Activated naive CD8-positive, alpha-beta T cell treated with anti-CD3 and anti-CD28 coated beads for 36 hours (primary cell): ENCODE measurements at regions not wholly inside any gene's neighbourhood (a gene's known extent, or its start where the extent isn't known, plus 50 kb on each side); places are given as distances from the start of the nearest gene placed in this dataset.
"Not testable (repeated sequence)": the region's sequence is repeated elsewhere in the genome, so short reads cannot be mapped to it uniquely, and the experiment has no call there.

Experiments used
- DNase-seq: peaks from one replicate; pipeline ENCODE4 v3.0.0; 2021
- H3K27ac Mint-ChIP-seq: one replicate; pipeline ENCODE4 v1.8.0; 2022; ENCODE audit warnings: mild to moderate bottlenecking, moderate library complexity, mixed read lengths
- H3K27me3 Mint-ChIP-seq: one replicate; pipeline ENCODE4 v1.8.0; 2022; ENCODE audit warnings: mild to moderate bottlenecking, mixed read lengths
- H3K36me3 Mint-ChIP-seq: one replicate; pipeline ENCODE4 v1.8.0; 2021; ENCODE audit warnings: mild to moderate bottlenecking, mixed read lengths
- H3K4me1 Mint-ChIP-seq: one replicate; pipeline ENCODE4 v1.8.0; 2021; ENCODE audit warnings: mixed read lengths
- H3K4me3 Mint-ChIP-seq: one replicate; pipeline ENCODE4 v1.8.0; 2022; ENCODE audit warnings: mild to moderate bottlenecking, moderate library complexity, mixed read lengths
- H3K9me3 Mint-ChIP-seq: one replicate; pipeline ENCODE4 v1.8.0; 2022; ENCODE audit warnings: mixed read lengths

DNA sequence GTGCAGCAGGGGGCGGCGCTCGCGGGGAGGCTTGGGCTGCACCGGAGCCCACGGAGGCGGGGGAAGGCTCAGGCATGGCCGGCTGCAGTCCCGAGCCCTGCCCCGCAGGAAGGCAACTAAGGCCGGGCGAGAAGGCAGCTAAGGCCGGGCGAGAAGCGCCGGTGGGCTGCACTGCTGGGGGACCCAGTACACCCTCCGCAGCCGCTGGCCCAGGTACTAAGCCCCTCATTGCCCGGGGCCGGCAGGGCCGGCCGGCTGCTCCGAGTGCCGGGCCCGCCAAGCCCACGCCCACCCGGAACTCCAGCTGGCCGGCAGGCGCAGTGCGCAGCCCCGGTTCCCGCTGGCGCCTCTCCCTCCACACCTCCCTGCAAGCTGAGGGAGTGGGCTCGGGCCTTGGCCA is 150.0 kb downstream of the SMIM20 start:
- H3K36me3 Mint-ChIP-seq, H3K27ac Mint-ChIP-seq, H3K9me3 Mint-ChIP-seq, H3K4me1 Mint-ChIP-seq, H3K4me3 Mint-ChIP-seq, DNase-seq: not testable (repeated sequence)
- H3K27me3 Mint-ChIP-seq: peaks cover 20% of the 10 kb centered on the region

DNA sequence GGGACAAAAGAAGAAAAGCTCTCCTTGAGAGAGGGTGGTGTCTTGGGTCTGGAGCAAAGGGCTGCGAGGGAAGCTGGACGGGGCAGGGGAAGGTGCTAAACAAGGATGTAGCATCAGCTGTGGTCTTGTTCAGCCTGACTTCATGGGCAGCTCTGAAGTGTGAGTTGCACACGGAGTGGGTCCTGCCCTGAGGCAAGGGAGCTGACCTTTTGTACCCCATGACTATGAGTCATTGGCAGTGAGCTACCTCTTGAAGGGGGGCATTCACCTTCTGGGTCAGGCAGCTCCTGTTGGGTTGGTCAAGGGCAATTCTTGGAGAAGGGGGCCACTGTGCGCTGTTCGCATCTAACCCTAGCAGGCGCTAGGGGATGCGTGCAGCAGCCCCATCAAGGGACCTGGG is 151.8 kb downstream of the SMIM20 start:
- Mint-ChIP-seq H3K4me1 (peaks cover 4% of the 10 kb centered on the region), H3K9me3 (no peaks in the 10 kb centered on the region), H3K4me3 (no peak overlapping the region), H3K27ac (no peak overlapping the region), H3K36me3 (no peaks in the 10 kb centered on the region), H3K27me3 (peaks cover 20% of the 10 kb centered on the region)
- DNase-seq: no peak

DNA sequence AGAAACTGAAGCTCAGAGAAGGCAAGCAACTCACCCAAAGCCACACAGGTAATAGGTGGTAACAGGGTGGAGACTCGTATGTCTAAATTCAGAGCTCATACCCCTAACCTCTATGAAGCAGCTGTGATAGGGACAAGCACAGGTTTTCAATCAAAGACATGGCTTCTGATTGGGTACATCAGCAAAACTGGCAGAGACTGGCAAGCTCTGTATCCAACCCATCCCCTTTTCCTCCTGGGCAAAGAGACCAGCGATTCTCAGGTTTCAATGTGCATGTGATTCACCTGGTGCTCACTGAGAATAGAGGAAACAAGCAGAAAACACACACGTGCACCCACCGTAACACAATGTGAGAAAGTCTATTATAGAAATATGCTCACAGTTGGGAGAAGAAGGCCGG is 153.0 kb downstream of the SMIM20 start:
- Mint-ChIP-seq H3K27me3 (peaks cover 20% of the 10 kb centered on the region), H3K4me3 (no peak overlapping the region), H3K36me3 (peaks cover 4% of the 10 kb centered on the region), H3K9me3 (peaks cover 4% of the 10 kb centered on the region), H3K27ac (no peak overlapping the region), H3K4me1 (peaks cover 9% of the 10 kb centered on the region)
- no peak for DNase-seq

DNA sequence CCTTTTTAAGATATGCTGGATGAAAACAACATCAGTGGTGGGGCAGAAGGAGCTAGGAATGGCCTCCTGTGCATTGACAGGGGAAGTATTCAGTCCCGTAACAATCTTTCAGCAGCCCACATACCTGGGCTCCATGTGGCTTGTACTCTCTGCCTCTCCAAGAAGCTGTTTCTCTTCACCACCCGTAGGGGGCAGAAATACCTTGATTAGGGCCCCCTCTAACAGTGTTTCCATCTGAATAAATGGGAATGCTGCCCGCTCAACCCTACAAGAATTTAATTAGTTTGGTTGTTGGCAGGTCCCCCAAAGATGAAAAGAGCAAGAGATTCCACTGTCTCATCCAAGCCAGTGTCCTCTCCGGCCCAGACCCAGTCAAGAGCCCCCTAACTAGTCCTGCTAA is 155.2 kb downstream of the SMIM20 start:
- Mint-ChIP-seq H3K36me3 (peaks cover 7% of the 10 kb centered on the region), H3K4me1 (peaks cover 14% of the 10 kb centered on the region), H3K27me3 (peaks cover 20% of the 10 kb centered on the region), H3K9me3 (peaks cover 6% of the 10 kb centered on the region), H3K27ac (no peak overlapping the region), H3K4me3 (no peak overlapping the region)
- DNase-seq: no peak

DNA sequence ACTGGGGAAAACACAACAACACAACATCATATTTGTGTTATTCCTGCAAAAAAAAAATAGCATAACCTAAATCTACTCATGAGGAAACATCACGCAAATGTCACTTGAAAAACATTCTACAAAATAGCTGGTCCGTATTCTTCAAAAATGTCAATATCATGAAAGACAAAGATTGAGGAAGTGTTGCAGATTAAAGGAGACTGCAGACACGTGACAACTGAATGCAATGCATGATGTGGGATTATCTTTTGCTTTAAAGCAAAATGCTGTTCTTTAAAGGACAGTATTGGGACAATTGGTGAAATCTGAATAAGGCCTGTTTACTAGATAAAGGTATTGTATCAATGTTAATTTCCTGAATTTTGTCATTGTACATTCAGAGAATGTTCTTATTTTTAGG is 157.7 kb downstream of the SMIM20 start:
- Mint-ChIP-seq H3K9me3 (peaks cover 16% of the 10 kb centered on the region), H3K4me3 (no peak overlapping the region), H3K4me1 (peaks cover 38% of the 10 kb centered on the region), H3K36me3 (peaks cover 27% of the 10 kb centered on the region), H3K27ac (no peak overlapping the region), H3K27me3 (peaks cover 14% of the 10 kb centered on the region)
- DNase-seq: no peak

DNA sequence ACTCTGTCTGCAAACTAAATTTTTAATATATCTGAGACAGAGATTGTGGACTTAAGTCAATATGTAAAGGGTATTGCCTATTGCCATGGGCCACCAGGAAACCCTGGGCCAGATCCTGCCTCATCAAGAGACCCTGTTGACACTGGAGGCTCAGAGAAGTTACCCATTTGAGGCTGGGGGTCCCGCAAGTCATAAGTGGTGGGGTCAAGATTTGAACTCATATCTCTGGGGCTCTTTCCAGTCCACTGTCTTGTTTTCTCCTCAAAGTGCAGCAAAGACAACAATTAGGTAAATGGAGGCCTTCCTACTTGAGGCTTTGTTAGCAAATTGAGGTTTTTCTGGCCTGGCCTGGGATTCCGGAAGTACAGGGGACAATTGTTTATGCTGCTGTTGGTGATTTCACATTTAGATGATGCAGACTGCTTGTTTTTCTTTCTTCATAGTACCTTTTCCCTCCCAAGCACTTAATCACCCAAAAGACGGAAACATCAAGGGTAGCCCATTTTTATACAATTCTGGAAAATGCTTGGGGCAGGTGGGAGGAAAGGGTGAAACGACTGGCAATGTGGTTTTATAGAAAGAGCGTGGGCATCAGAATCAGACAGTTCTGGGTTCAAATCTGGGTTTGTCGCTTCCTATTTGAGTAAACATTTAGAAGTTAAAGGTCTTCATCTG is 160.0 kb downstream of the SMIM20 start:
- Mint-ChIP-seq H3K27ac (peak overlapping the region; percentile 90), H3K36me3 (peaks cover 35% of the 10 kb centered on the region), H3K4me3 (no peak overlapping the region), H3K27me3 (peaks cover 10% of the 10 kb centered on the region), H3K4me1 (peaks cover 41% of the 10 kb centered on the region), H3K9me3 (peaks cover 25% of the 10 kb centered on the region)
- DNase-seq: no peak

DNA sequence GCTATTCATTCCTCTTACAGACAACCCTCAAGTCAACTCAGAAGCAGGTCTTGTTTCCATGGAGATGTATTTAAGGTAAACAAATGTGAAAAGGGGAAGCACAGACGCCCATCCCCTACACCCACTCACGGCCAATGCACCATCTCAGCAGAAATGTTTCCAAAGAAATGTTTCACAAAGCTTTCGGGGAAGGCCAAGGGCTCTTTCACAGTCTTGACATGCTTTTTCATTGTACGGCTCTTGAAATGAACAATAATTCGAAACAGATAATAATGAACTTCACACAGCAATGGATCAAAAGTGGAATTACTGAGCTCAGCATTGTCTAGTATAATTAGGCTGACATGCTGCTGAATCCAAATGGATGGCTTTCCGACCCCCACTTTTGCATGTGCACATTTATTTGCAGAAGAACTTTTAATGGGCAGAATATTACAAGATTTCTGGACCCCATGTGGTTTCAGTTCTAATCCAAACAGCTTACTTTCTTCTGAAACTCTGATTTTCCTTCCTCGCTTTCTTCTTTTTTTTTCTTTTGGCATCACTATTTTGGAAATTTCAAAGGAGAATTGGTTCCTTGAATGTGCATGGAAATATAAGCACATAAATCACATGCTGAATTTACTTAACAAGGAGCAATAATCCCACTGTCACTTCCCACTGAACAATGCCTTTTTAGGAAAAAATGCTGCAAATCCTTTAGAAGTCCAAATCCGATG is 160.9 kb downstream of the SMIM20 start:
- H3K27me3 Mint-ChIP-seq: peaks cover 8% of the 10 kb centered on the region
- H3K4me1 Mint-ChIP-seq: peaks cover 38% of the 10 kb centered on the region
- peak overlapping the region; percentile 90 for H3K27ac Mint-ChIP-seq
- H3K9me3 Mint-ChIP-seq: peaks cover 25% of the 10 kb centered on the region
- peak; percentile 71 for DNase-seq
- H3K36me3 Mint-ChIP-seq: peaks cover 35% of the 10 kb centered on the region
- H3K4me3 Mint-ChIP-seq: peak overlapping the region; percentile 9

DNA sequence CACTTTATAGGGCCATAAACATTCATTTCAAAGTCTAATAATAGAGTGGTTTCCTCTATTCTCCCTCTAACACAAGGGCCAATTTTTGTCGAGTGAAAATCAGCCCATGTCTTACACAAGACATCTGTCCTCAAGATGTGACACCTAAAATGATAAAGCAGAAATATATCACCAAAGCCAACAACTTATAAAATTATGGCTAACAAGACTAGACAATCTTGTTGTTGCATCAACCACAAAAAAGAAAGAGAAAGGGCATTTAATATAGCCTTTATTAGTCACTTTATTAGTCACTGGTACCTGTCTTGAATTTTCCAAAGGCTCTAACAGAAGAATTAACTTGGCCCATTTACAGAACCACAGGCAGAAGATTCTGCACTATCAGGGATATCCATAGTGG is 161.6 kb downstream of the SMIM20 start:
- peak overlapping the region; percentile 90 for H3K27ac Mint-ChIP-seq
- peaks cover 12% of the 10 kb centered on the region for H3K27me3 Mint-ChIP-seq
- DNase-seq: no peak
- H3K4me1 Mint-ChIP-seq: peaks cover 38% of the 10 kb centered on the region
- peak overlapping the region; percentile 24 for H3K4me3 Mint-ChIP-seq
- peaks cover 31% of the 10 kb centered on the region for H3K9me3 Mint-ChIP-seq
- peaks cover 39% of the 10 kb centered on the region for H3K36me3 Mint-ChIP-seq

DNA sequence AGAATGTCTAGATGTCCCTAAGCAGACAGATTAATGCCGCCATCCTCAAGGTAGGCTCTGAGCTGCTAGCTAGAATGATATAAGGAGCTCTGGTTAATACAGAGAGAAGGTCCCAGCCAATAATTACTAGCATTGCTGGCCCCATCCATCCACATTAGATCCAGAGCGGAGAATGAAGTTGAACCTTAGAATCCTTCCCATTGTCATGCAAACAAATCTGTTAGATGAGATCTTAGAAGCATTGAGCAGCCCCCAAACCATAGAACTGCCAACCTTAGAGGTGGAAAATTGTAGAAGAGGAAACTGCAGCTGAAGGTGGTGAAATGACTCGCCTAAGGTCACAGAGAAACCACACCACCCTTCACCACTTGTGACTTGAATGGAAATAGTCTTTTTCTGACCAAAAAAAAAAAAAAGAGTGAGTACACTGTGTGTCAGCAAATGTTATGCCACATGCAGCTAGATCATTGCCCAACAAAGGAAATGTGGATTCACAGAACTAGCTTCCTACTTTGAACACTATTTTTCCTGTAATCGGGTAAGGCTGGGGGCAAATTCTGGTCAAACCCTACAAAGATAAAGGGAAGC is 162.1 kb downstream of the SMIM20 start:
- peak; percentile 61 for DNase-seq
- H3K4me1 Mint-ChIP-seq: peaks cover 39% of the 10 kb centered on the region
- H3K9me3 Mint-ChIP-seq: peaks cover 31% of the 10 kb centered on the region
- peak overlapping the region; percentile 24 for H3K4me3 Mint-ChIP-seq
- peaks cover 12% of the 10 kb centered on the region for H3K27me3 Mint-ChIP-seq
- peak overlapping the region; percentile 90 for H3K27ac Mint-ChIP-seq
- H3K36me3 Mint-ChIP-seq: peaks cover 41% of the 10 kb centered on the region

DNA sequence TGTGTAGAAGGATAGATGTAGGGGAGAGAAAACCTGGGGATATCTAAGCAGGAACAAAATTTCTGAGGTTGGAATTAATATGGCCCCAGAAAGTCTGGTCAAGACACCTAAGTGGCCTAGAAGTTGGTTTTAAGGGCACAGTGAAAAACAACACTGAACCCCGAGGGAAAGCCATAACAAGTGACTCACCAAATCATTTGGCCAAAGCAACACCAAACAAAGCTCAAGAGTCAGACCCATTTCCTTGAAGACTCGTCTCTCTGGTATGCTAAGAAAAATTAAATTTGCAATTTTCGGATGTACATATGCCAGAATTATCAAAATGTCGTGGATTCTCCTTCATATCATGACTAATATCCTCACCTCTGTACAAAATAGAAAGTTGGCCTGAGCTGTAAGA is 162.9 kb downstream of the SMIM20 start:
- Mint-ChIP-seq H3K9me3 (peaks cover 32% of the 10 kb centered on the region), H3K36me3 (peaks cover 42% of the 10 kb centered on the region), H3K27me3 (peaks cover 12% of the 10 kb centered on the region), H3K4me3 (no peak overlapping the region), H3K4me1 (peaks cover 43% of the 10 kb centered on the region), H3K27ac (peak overlapping the region; percentile 90)
- no peak for DNase-seq

DNA sequence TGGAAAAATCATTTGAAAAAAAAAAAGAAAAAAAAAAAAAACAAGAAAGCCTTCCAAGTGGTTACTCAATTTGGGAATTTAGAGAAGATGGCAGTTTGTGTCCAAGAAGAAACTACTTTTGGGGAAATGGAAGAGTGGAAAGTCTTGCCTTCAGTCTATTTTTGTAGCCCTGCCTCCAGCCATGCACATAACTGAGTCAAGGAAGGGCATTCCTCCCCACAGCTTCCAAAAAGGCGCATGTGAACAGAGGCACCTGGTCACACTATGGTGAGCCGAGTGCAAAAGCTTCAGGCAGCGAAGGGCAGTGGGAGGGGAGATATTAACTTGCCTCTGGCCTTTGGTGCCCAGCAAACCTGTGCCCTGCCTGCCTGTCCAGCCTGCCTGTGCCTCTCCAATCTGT is 163.7 kb downstream of the SMIM20 start:
- Mint-ChIP-seq H3K27ac (no peak overlapping the region), H3K9me3 (peaks cover 32% of the 10 kb centered on the region), H3K4me3 (no peak overlapping the region), H3K36me3 (peaks cover 43% of the 10 kb centered on the region), H3K4me1 (peaks cover 50% of the 10 kb centered on the region), H3K27me3 (peaks cover 12% of the 10 kb centered on the region)
- no peak for DNase-seq

DNA sequence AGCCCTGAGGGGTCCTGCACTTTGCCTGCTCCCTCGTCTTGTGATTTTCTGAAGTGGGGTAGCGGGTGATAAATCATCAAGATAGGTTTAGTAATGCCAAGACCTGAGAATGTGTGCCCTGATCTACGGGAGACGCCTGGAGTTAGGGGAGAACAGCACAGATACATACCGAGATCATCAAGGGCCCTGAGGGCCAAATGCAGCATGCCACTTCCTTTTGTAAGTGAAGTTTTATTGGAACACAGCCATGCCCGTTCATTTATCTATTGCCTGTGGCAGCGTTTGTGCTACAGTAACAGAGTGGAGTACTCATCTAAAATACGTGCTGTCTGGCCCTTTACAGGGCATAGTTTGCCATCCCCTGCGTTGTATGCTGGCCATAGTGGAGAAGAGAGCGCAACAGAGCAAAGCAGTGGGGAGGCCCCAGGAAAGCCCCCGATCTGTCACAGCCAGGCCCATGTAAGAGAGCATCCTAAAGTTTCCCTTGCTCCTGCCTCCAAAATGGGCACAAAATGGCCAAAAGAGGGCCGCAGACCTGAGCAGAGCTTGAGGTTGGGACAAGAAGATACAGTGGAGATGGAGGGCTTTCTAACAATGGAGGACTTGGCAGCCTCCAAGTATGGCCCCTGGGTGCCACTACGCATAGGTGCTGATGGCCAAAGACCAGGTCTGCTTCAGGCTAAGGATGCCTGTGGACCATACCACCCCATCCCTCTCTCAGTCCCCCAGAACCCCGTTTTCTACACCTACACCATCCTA is 167.0 kb downstream of the SMIM20 start:
- Mint-ChIP-seq H3K9me3 (peaks cover 24% of the 10 kb centered on the region), H3K36me3 (peaks cover 26% of the 10 kb centered on the region), H3K27me3 (peaks cover 26% of the 10 kb centered on the region), H3K4me1 (peaks cover 49% of the 10 kb centered on the region), H3K27ac (peak overlapping the region; percentile 75), H3K4me3 (no peak overlapping the region)
- DNase-seq: no peak

DNA sequence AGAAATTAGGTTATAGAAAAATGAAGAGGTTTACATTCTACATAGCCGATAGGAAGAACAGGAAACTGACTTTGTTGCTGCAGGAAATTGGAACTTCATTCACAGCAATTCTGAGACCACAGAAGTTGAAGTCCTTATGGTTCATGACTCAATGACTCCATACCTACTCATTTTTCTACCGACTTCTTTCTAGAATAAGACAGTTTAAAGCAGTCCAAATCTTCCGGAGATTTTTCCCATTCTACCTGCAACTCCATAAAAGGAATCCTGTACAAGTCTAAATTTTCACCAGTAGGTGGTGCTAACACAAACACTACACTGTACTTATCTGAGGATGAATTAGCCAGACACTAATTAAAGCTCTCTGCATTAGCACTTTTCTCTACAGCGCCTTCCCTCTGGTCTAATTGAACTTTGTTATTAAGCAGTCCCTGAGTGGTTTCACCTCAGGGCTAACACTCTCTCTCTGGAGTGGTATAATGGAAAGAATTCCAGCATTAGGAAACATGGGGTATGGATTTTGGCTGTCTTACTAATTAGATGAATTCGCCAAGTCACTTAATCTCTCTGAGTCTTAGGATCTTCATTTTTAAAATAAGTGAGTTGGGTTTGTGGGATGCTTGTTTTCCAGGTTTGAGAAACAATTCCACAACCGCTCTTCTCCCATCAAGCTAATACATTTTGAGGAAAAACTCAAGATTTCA is 167.9 kb downstream of the SMIM20 start:
- peaks cover 44% of the 10 kb centered on the region for H3K4me1 Mint-ChIP-seq
- DNase-seq: no peak

DNA sequence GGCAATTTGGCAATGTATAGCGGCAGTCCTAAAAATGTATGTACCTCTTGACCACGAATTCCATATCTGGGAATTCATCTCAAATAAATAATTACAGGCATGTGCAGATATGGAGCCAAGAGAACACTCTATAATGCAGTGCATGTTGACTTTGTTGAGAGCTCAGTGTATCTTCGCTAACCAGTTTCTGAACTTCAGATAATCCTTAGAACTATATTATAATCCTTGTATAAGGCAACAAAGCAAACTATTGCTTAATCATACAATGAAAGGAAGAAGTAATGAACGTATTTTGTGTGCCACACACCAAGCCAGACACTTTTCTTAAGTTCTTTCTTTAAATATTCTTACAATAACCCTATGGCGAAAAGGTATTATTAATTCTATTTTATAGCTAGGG is 168.5 kb downstream of the SMIM20 start:
- Mint-ChIP-seq H3K27ac (no peak overlapping the region), H3K9me3 (peaks cover 13% of the 10 kb centered on the region), H3K4me3 (no peak overlapping the region), H3K4me1 (peaks cover 44% of the 10 kb centered on the region), H3K27me3 (peaks cover 34% of the 10 kb centered on the region), H3K36me3 (peaks cover 12% of the 10 kb centered on the region)
- no peak for DNase-seq

More for the DNA sequence above, 167.9 kb downstream of the SMIM20 start:
- Mint-ChIP-seq H3K9me3 (peaks cover 17% of the 10 kb centered on the region), H3K4me3 (no peak overlapping the region), H3K27me3 (peaks cover 29% of the 10 kb centered on the region), H3K36me3 (peaks cover 17% of the 10 kb centered on the region), H3K27ac (peak overlapping the region; percentile 75)
